GM23338 (cell line): ENCODE measurements at regions not wholly inside any gene's neighbourhood (a gene's known extent, or its start where the extent isn't known, plus 50 kb on each side); places are given as distances from the start of the nearest gene placed in this dataset.
"Not testable (repeated sequence)": the region's sequence is repeated elsewhere in the genome, so short reads cannot be mapped to it uniquely, and the experiment has no call there.

Experiments used
- ATAC-seq: fragments of 200-7000 bp; cut with Tn5 transposase; 3 replicates; pipeline ENCODE4 v1.9.1; 2020
- DNase-seq: peaks from one replicate; pipeline ENCODE4 v3.0.0-alpha.2; 2015; ENCODE audit warnings: low spot score
- H2AFZ ChIP-seq: fragments of 200-600 bp; sonication (generic); 2 replicates; pipeline ENCODE4 v1.8.0; 2016; ENCODE audit warnings: antibody characterized with exemption, mild to moderate bottlenecking, moderate library complexity
- H3F3A ChIP-seq: fragments of 200-600 bp; sonication (generic); replicated peaks from 2 replicates; pipeline ENCODE4 v1.8.0; 2017; ENCODE audit warnings: antibody characterized with exemption, mixed run types, low read depth
- H3K27ac ChIP-seq: fragments of 200-600 bp; sonication (generic); 2 replicates; pipeline ENCODE4 v1.6.1; 2016; ENCODE audit warnings: low read depth
- H3K27me3 ChIP-seq: fragments of 200-600 bp; sonication (generic); 2 replicates; pipeline ENCODE4 v1.8.0; 2016; ENCODE audit warnings: mild to moderate bottlenecking, mixed run types, moderate library complexity; ENCODE audit not compliant: insufficient read depth
- H3K36me3 ChIP-seq: fragments of 200-600 bp; sonication (generic); 2 replicates; pipeline ENCODE4 v1.8.0; 2016; ENCODE audit warnings: mild to moderate bottlenecking; ENCODE audit not compliant: insufficient read depth
- H3K4me1 ChIP-seq: fragments of 200-600 bp; sonication (generic); 2 replicates; pipeline ENCODE4 v1.8.0; 2016; ENCODE audit warnings: mild to moderate bottlenecking, moderate library complexity; ENCODE audit not compliant: insufficient read depth
- H3K4me2 ChIP-seq: fragments of 200-600 bp; sonication (generic); 2 replicates; pipeline ENCODE4 v1.7.1; 2017; ENCODE audit warnings: mixed run types
- H3K4me3 ChIP-seq: fragments of 200-600 bp; sonication (generic); 2 replicates; pipeline ENCODE4 v1.6.1; 2016; ENCODE audit warnings: mixed run types
- H3K79me2 ChIP-seq: fragments of 200-600 bp; sonication (generic); replicated peaks from 2 replicates; pipeline ENCODE4 v1.8.0; 2017; ENCODE audit warnings: mild to moderate bottlenecking; ENCODE audit not compliant: insufficient read depth
- H3K9me2 ChIP-seq: fragments of 200-600 bp; sonication (generic); 2 replicates; pipeline ENCODE4 v1.8.0; 2017; ENCODE audit not compliant: insufficient read depth
- H4K20me1 ChIP-seq: fragments of 200-600 bp; sonication (generic); replicated peaks from 2 replicates; pipeline ENCODE4 v1.8.0; 2017; ENCODE audit warnings: mild to moderate bottlenecking; ENCODE audit not compliant: insufficient read depth
- H3K27ac Mint-ChIP-seq: 2 replicates; pipeline ENCODE4 v1.8.0; 2020; ENCODE audit warnings: inconsistent platforms, mild to moderate bottlenecking, moderate library complexity, mixed read lengths
- H3K27me3 Mint-ChIP-seq: 3 replicates; pipeline ENCODE4 v1.8.0; 2022; ENCODE audit warnings: low read depth, mild to moderate bottlenecking, moderate library complexity, mixed read lengths, inconsistent platforms; ENCODE audit not compliant: insufficient read depth, poor library complexity
- H3K36me3 Mint-ChIP-seq: 3 replicates; pipeline ENCODE4 v1.8.0; 2021; ENCODE audit warnings: low read depth, mild to moderate bottlenecking, inconsistent platforms, moderate library complexity, mixed read lengths
- H3K4me1 Mint-ChIP-seq: 3 replicates; pipeline ENCODE4 v1.8.0; 2020; ENCODE audit warnings: mild to moderate bottlenecking, inconsistent platforms, mixed read lengths
- H3K4me3 Mint-ChIP-seq: 3 replicates; pipeline ENCODE4 v1.8.0; 2021; ENCODE audit warnings: moderate library complexity, mild to moderate bottlenecking, inconsistent platforms, mixed read lengths
- H3K9me3 Mint-ChIP-seq: 3 replicates; pipeline ENCODE4 v1.8.0; 2020; ENCODE audit warnings: moderate library complexity, mild to moderate bottlenecking, inconsistent platforms, mixed read lengths
- CREB1 ChIP-seq: fragments of 250-450 bp; sonication (Bioruptor Pico); IDR thresholded peaks from 2 replicates; pipeline ENCODE4 v1.5.0; 2020; ENCODE audit warnings: low read depth, mild to moderate bottlenecking, moderate library complexity
- ETS1 ChIP-seq: IDR thresholded peaks from 2 replicates; pipeline ENCODE4 v1.6.1; 2016; ENCODE audit warnings: antibody characterized with exemption
- EZH2phosphoT487 ChIP-seq: fragments of 200-600 bp; sonication (generic); IDR thresholded peaks from one replicate; pipeline ENCODE4 v1.8.1; 2018; ENCODE audit warnings: antibody characterized with exemption; ENCODE audit not compliant: unreplicated experiment
- JUNB ChIP-seq: IDR thresholded peaks from one replicate; pipeline ENCODE4 v1.6.1; 2016; ENCODE audit warnings: antibody characterized with exemption; ENCODE audit not compliant: unreplicated experiment
- NANOG ChIP-seq: IDR thresholded peaks from 2 replicates; pipeline ENCODE4 v1.6.1; 2016; ENCODE audit warnings: antibody characterized with exemption, borderline replicate concordance
- POLR2AphosphoS5 ChIP-seq: IDR thresholded peaks from 2 replicates; pipeline ENCODE4 v1.6.1; 2016; ENCODE audit warnings: antibody characterized with exemption, low read depth
- REST ChIP-seq: IDR thresholded peaks from one replicate; pipeline ENCODE4 v1.6.1; 2018; ENCODE audit warnings: antibody characterized with exemption; ENCODE audit not compliant: unreplicated experiment
- STAT1 ChIP-seq: IDR thresholded peaks from one replicate; pipeline ENCODE4 v1.6.1; 2016; ENCODE audit warnings: antibody characterized with exemption; ENCODE audit not compliant: unreplicated experiment
- ZNF114 ChIP-seq: fragments of 250-450 bp; sonication (Bioruptor Pico); IDR thresholded peaks from 2 replicates; pipeline ENCODE4 v1.5.0; 2020; ENCODE audit warnings: mild to moderate bottlenecking, moderate library complexity
- ZNF331 ChIP-seq: fragments of 250-450 bp; sonication (Bioruptor Pico); IDR thresholded peaks from 2 replicates; pipeline ENCODE4 v1.5.0; 2020; ENCODE audit warnings: low read depth, mild to moderate bottlenecking, moderate library complexity
- TF ChIP-seq, protein P1 (sequence below): fragments of 250-450 bp; sonication (Bioruptor Pico); IDR thresholded peaks from 2 replicates; pipeline ENCODE4 v1.5.0; 2020; ENCODE audit warnings: mild to moderate bottlenecking, moderate library complexity

GRCh38 chr21:14804170-14804569 lies 258.1 kb upstream of the SAMSN1 start:
- not testable (repeated sequence) for H3K4me1 ChIP-seq, H3K4me3 ChIP-seq, H3K9me2 ChIP-seq, DNase-seq, H3K27ac ChIP-seq, H3K36me3 Mint-ChIP-seq, H3K4me3 Mint-ChIP-seq, H3K27ac Mint-ChIP-seq, H4K20me1 ChIP-seq, H3K27me3 Mint-ChIP-seq, H3K4me2 ChIP-seq, H3K36me3 ChIP-seq, H3F3A ChIP-seq, H3K27me3 ChIP-seq, H3K4me1 Mint-ChIP-seq, H2AFZ ChIP-seq, ATAC-seq, H3K79me2 ChIP-seq
- H3K9me3 Mint-ChIP-seq = peaks cover 15% of the 10 kb centered on the region

DNA sequence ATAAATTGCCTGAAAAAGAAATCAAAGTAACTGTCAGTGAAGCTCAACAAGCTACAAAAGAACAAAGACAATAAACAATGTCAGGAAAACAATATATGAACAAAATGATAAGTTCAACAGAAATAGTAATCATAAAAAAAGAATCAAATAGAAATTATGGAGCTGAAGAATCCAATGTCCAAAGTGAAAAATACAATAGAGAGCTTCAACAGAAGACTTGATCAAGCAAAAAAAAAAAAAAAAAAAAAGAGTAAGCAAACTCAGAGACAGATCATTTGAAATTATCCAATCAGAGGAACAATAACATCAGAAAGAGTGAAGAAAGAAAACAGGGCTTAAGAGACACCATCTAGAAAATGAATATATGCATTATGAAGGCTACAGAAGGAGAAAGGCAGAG lies 251.4 kb upstream of the SAMSN1 start:
- no peaks in the 10 kb centered on the region for H3K4me1 ChIP-seq
- no peak overlapping the region for H3K4me2 ChIP-seq
- H3K79me2 ChIP-seq = no peaks in the 10 kb centered on the region
- no peak overlapping the region for H2AFZ ChIP-seq
- Mint-ChIP-seq H3K4me1 (no peaks in the 10 kb centered on the region), H3K36me3 (peaks cover 7% of the 10 kb centered on the region; the same call in 2 of the 3 replicates), H3K27me3 (no peaks in the 10 kb centered on the region), H3K27ac (no peak overlapping the region), H3K9me3 (peaks cover 19% of the 10 kb centered on the region), H3K4me3 (no peak overlapping the region)
- no peak overlapping the region for H3K4me3 ChIP-seq
- no peak overlapping the region for H3K27ac ChIP-seq
- DNase-seq (no peak), ATAC-seq (no peak)
- 0 out of 2 replicates have a peak, but pooled peaks cover 4% of the 10 kb centered on the region for H3K9me2 ChIP-seq
- H4K20me1 ChIP-seq = no peaks in the 10 kb centered on the region
- H3K27me3 ChIP-seq = no peaks in the 10 kb centered on the region
- H3K36me3 ChIP-seq = 0 out of 2 replicates have a peak, but pooled peaks cover 2% of the 10 kb centered on the region
- H3F3A ChIP-seq = no peaks in the 10 kb centered on the region
- no peak for TF ChIP-seq EZH2phosphoT487
- TF ChIP-seq REST = no peak
- TF ChIP-seq JUNB = no peak
- TF ChIP-seq, protein P1, sequence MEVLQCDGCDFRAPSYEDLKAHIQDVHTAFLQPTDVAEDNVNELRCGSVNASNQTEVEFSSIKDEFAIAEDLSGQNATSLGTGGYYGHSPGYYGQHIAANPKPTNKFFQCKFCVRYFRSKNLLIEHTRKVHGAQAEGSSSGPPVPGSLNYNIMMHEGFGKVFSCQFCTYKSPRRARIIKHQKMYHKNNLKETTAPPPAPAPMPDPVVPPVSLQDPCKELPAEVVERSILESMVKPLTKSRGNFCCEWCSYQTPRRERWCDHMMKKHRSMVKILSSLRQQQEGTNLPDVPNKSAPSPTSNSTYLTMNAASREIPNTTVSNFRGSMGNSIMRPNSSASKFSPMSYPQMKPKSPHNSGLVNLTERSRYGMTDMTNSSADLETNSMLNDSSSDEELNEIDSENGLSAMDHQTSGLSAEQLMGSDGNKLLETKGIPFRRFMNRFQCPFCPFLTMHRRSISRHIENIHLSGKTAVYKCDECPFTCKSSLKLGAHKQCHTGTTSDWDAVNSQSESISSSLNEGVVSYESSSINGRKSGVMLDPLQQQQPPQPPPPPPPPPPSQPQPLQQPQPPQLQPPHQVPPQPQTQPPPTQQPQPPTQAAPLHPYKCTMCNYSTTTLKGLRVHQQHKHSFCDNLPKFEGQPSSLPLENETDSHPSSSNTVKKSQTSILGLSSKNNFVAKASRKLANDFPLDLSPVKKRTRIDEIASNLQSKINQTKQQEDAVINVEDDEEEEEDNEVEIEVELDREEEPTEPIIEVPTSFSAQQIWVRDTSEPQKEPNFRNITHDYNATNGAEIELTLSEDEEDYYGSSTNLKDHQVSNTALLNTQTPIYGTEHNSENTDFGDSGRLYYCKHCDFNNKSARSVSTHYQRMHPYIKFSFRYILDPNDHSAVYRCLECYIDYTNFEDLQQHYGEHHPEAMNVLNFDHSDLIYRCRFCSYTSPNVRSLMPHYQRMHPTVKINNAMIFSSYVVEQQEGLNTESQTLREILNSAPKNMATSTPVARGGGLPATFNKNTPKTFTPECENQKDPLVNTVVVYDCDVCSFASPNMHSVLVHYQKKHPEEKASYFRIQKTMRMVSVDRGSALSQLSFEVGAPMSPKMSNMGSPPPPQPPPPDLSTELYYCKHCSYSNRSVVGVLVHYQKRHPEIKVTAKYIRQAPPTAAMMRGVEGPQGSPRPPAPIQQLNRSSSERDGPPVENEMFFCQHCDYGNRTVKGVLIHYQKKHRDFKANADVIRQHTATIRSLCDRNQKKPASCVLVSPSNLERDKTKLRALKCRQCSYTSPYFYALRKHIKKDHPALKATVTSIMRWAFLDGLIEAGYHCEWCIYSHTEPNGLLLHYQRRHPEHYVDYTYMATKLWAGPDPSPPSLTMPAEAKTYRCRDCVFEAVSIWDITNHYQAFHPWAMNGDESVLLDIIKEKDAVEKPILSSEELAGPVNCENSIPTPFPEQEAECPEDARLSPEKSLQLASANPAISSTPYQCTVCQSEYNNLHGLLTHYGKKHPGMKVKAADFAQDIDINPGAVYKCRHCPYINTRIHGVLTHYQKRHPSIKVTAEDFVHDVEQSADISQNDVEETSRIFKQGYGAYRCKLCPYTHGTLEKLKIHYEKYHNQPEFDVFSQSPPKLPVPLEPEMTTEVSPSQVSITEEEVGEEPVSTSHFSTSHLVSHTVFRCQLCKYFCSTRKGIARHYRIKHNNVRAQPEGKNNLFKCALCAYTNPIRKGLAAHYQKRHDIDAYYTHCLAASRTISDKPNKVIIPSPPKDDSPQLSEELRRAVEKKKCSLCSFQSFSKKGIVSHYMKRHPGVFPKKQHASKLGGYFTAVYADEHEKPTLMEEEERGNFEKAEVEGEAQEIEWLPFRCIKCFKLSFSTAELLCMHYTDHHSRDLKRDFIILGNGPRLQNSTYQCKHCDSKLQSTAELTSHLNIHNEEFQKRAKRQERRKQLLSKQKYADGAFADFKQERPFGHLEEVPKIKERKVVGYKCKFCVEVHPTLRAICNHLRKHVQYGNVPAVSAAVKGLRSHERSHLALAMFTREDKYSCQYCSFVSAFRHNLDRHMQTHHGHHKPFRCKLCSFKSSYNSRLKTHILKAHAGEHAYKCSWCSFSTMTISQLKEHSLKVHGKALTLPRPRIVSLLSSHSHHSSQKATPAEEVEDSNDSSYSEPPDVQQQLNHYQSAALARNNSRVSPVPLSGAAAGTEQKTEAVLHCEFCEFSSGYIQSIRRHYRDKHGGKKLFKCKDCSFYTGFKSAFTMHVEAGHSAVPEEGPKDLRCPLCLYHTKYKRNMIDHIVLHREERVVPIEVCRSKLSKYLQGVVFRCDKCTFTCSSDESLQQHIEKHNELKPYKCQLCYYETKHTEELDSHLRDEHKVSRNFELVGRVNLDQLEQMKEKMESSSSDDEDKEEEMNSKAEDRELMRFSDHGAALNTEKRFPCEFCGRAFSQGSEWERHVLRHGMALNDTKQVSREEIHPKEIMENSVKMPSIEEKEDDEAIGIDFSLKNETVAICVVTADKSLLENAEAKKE = no peak
- TF ChIP-seq NANOG = no peak
- no peak for TF ChIP-seq CREB1
- TF ChIP-seq STAT1 = no peak
- no peak for TF ChIP-seq POLR2AphosphoS5
- TF ChIP-seq ETS1 = no peak
- TF ChIP-seq ZNF331 = no peak
- no peak for TF ChIP-seq ZNF114
